Breast epithelium (tissue), 4 donors: ENCODE measurements at regions not wholly inside any gene's neighbourhood (a gene's known extent, or its start where the extent isn't known, plus 50 kb on each side); places are given as distances from the start of the nearest gene placed in this dataset.

Experiments
- DNase-seq, 2 donors: peaks; one replicate each; pipeline ENCODE4 v3.0.0-alpha.2; 2019; ENCODE audit warnings: low spot score in 2 of 2
- H3K27ac ChIP-seq, 2 donors: fragments of 200-600 bp; sonication (generic) in 1 of 2; one replicate each; pipeline ENCODE4 v1.5.1; 2016 to 2019; ENCODE audit warnings: mild to moderate bottlenecking in 1 of 2
- H3K27me3 ChIP-seq, 2 donors: fragments of 200-600 bp; sonication (generic) in 1 of 2; one replicate each; pipeline versions ENCODE4 v1.5.1 to v1.6.0; 2017 to 2019; ENCODE audit warnings: control low read depth in 1 of 2, mild to moderate bottlenecking in 1 of 2
- H3K36me3 ChIP-seq: fragments of 200-600 bp; one replicate; pipeline ENCODE4 v1.5.1; 2019
- H3K4me1 ChIP-seq, 2 donors: fragments of 200-600 bp; sonication (generic); one replicate each; pipeline ENCODE4 v1.5.1; 2016 to 2019; ENCODE audit warnings: control low read depth in 1 of 2
- H3K4me3 ChIP-seq, 3 donors: fragments of 200-600 bp; sonication (generic); 1 replicate in 2 of 3; 2 replicates in 1 of 3; pipeline ENCODE4 v1.5.1; 2016 to 2019; ENCODE audit warnings: mild to moderate bottlenecking in 3 of 3, moderate library complexity in 2 of 3
- H3K9me3 ChIP-seq, 2 donors: fragments of 200-600 bp; sonication (generic) in 1 of 2; one replicate each; pipeline ENCODE4 v1.5.1; 2016 to 2019; ENCODE audit warnings: control low read depth in 1 of 2
- CTCF ChIP-seq, 3 donors: fragments of 450-650 bp; IDR thresholded peaks; one replicate each; pipeline ENCODE4 v1.5.1; 2016 to 2017; ENCODE audit warnings: antibody characterized with exemption in 3 of 3, mild to moderate bottlenecking in 3 of 3, moderate library complexity in 3 of 3
- POLR2A ChIP-seq: fragments of 450-650 bp; IDR thresholded peaks from one replicate; pipeline ENCODE4 v1.6.1; 2016; ENCODE audit warnings: antibody characterized with exemption, mild to moderate bottlenecking, moderate library complexity
- POLR2AphosphoS5 ChIP-seq, 3 donors: sonication (generic); formaldehyde crosslinking; IDR thresholded peaks; one replicate each; pipeline ENCODE4 v1.6.1; 2017; ENCODE audit warnings: antibody characterized with exemption in 3 of 3
- intact Hi-C: fragments of 100-400 bp; cut with DNase I; formaldehyde crosslinking; loops from one replicate; pipeline ENCODE4 v1.15.1; 2023; ENCODE audit warnings: low total_unique reads

GRCh38 chrX:20665481-20665880 is 398.8 kb upstream of the RPS6KA3 start:
- H3K4me3 ChIP-seq, result no peak overlapping the region
- no peaks in the 10 kb centered on the region for H3K4me1 ChIP-seq
- H3K27ac ChIP-seq, result no peak overlapping the region
- TF ChIP-seq CTCF (IDR thresholded peaks at IDR 0.05) (no peak), POLR2AphosphoS5 (IDR thresholded peaks at IDR 0.05) (no peak), POLR2A (no peak)
- peaks cover 0 to 25% of the 10 kb centered on the region in 2 donors for H3K27me3 ChIP-seq
- no peak for DNase-seq
- intact Hi-C loops, result loop anchor here (5.0 kb wide), 1 partner anchor 183 kb away; no protein-coding TSS in a partner anchor
- no peaks in the 10 kb centered on the region for H3K36me3 ChIP-seq
- H3K9me3 ChIP-seq, result no peaks in the 10 kb centered on the region

GRCh38 chrX:20664774-20665173 is 398.1 kb upstream of the RPS6KA3 start:
- Histone ChIP-seq H3K9me3 (no peaks in the 10 kb centered on the region), H3K36me3 (no peaks in the 10 kb centered on the region), H3K27ac (no peak overlapping the region), H3K4me1 (no peaks in the 10 kb centered on the region), H3K27me3 (peaks cover 0 to 25% of the 10 kb centered on the region in 2 donors), H3K4me3 (no peak overlapping the region)
- intact Hi-C loops, result loop anchor here (5.0 kb wide), 1 partner anchor 182 kb away; no protein-coding TSS in a partner anchor
- DNase-seq, result no peak
- no peak for TF ChIP-seq POLR2AphosphoS5 (IDR thresholded peaks at IDR 0.05)
- TF ChIP-seq CTCF (IDR thresholded peaks at IDR 0.05), result no peak
- TF ChIP-seq POLR2A, result no peak

- Histone ChIP-seq H3K4me3 (no peak overlapping the region), H3K27ac (no peak overlapping the region), H3K27me3 (peaks cover 0 to 25% of the 10 kb centered on the region in 2 donors), H3K36me3 (no peaks in the 10 kb centered on the region), H3K9me3 (no peaks in the 10 kb centered on the region), H3K4me1 (no peaks in the 10 kb centered on the region)
- TF ChIP-seq POLR2AphosphoS5 (IDR thresholded peaks at IDR 0.05) (no peak), CTCF (IDR thresholded peaks at IDR 0.05) (no peak), POLR2A (no peak)
- intact Hi-C loops, result no loop called here
- DNase-seq, result no peak
Observed at GRCh38 chrX:20664131-20664530, 397.4 kb upstream of the RPS6KA3 start.

GRCh38 chrX:20663336-20663735 is 396.6 kb upstream of the RPS6KA3 start:
- TF ChIP-seq POLR2AphosphoS5 (IDR thresholded peaks at IDR 0.05) (no peak), CTCF (IDR thresholded peaks at IDR 0.05) (no peak), POLR2A (no peak)
- no peak overlapping the region for H3K27ac ChIP-seq

GRCh38 chrX:20656721-20657120 is 390.0 kb upstream of the RPS6KA3 start:
- no peaks in the 10 kb centered on the region for H3K9me3 ChIP-seq
- no peaks in the 10 kb centered on the region for H3K4me1 ChIP-seq
- no peak for TF ChIP-seq POLR2AphosphoS5 (IDR thresholded peaks at IDR 0.05)
- TF ChIP-seq POLR2A, result no peak
- no peak for TF ChIP-seq CTCF (IDR thresholded peaks at IDR 0.05)
- DNase-seq, result no peak
- no peaks in the 10 kb centered on the region for H3K36me3 ChIP-seq
- intact Hi-C loops, result no loop called here
- H3K27ac ChIP-seq, result no peak overlapping the region
- no peak overlapping the region for H3K4me3 ChIP-seq
- peaks cover 0 to 3% of the 10 kb centered on the region in 2 donors for H3K27me3 ChIP-seq

More at GRCh38 chrX:20663336-20663735, 396.6 kb upstream of the RPS6KA3 start:
- DNase-seq, result no peak
- Histone ChIP-seq H3K27me3 (peaks cover 0 to 24% of the 10 kb centered on the region in 2 donors), H3K4me3 (no peak overlapping the region), H3K9me3 (no peaks in the 10 kb centered on the region), H3K4me1 (no peaks in the 10 kb centered on the region), H3K36me3 (no peaks in the 10 kb centered on the region)
- intact Hi-C loops, result no loop called here
